GM18505 (cell line): ENCODE measurements at regions not wholly inside any gene's neighbourhood (a gene's known extent, or its start where the extent isn't known, plus 50 kb on each side); places are given as distances from the start of the nearest gene placed in this dataset.

Experiments used
- ATAC-seq: cut with Tn5 transposase; IDR thresholded peaks from one replicate; pipeline ENCODE4 v1.9.1; 2021; ENCODE audit not compliant: unreplicated experiment
- POLR2A ChIP-seq: IDR thresholded peaks from 4 replicates; pipeline ENCODE4 v1.6.1; 2011; ENCODE audit warnings: borderline replicate concordance; ENCODE audit not compliant: insufficient read depth, insufficient read length; ENCODE audit errors: extremely low read depth

GRCh38 chr4:126242679-126243390, 928.1 kb downstream of the FAT4 start:
- no peak for ATAC-seq
- TF ChIP-seq POLR2A: no peak

GRCh38 chr4:126247409-126247808, 932.7 kb downstream of the FAT4 start:
- no peak for ATAC-seq
- no peak for TF ChIP-seq POLR2A

- no peak for ATAC-seq
- TF ChIP-seq POLR2A: no peak
Observed at GRCh38 chr4:126250006-126250405, 935.3 kb downstream of the FAT4 start.

- no peak for TF ChIP-seq POLR2A
- ATAC-seq: no peak
Observed at GRCh38 chr4:126251169-126251568, 936.4 kb downstream of the FAT4 start.

- TF ChIP-seq POLR2A: no peak
- ATAC-seq: no peak
Observed at GRCh38 chr4:126262665-126263064, 947.9 kb downstream of the FAT4 start.

- TF ChIP-seq POLR2A: no peak
- ATAC-seq: no peak
Observed at GRCh38 chr4:126264839-126265238, 950.1 kb downstream of the FAT4 start.

- TF ChIP-seq POLR2A: no peak
- ATAC-seq: no peak
Observed at GRCh38 chr4:126265888-126266287, 951.1 kb downstream of the FAT4 start.

- no peak for TF ChIP-seq POLR2A
- no peak for ATAC-seq
Observed at GRCh38 chr4:126267689-126268088, 952.9 kb downstream of the FAT4 start.

- no peak for TF ChIP-seq POLR2A
- ATAC-seq: no peak
Observed at GRCh38 chr4:126268106-126268505, 953.4 kb downstream of the FAT4 start.

GRCh38 chr4:126269106-126269505, 954.4 kb downstream of the FAT4 start:
- TF ChIP-seq POLR2A: no peak
- ATAC-seq: no peak

- no peak for ATAC-seq
- no peak for TF ChIP-seq POLR2A
Observed at GRCh38 chr4:126271292-126271691, 956.5 kb downstream of the FAT4 start.

GRCh38 chr4:126273746-126274145, 959.0 kb downstream of the FAT4 start:
- no peak for ATAC-seq
- no peak for TF ChIP-seq POLR2A

- TF ChIP-seq POLR2A: no peak
- no peak for ATAC-seq
Observed at GRCh38 chr4:126291886-126292285, 977.1 kb downstream of the FAT4 start.

GRCh38 chr4:126298271-126298670, 983.5 kb downstream of the FAT4 start:
- ATAC-seq: no peak
- TF ChIP-seq POLR2A: no peak
